ENCODE measurements at regions not wholly inside any gene's neighbourhood (a gene's known extent, or its start where the extent isn't known, plus 50 kb on each side); places are given as distances from the start of the nearest gene placed in this dataset.

DNA sequence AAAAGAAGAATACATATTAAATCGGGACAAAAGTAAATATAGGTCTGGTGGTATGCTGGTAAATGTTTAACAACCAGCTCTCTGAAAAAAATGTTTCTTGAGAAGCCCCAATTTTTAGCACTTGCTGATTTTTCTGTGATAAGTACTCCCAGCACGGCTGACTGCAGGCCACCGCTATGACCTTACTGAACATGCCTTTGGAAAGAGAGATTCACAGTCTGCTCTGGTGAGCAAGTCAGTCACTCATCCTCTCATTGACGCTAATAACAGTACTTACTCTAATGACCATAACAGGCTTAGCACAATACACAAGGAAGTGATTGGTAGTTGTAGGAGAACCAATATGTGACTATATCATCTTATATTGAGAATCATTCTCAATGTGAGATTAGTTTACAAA lies 98.9 kb upstream of the BLTP1 start (continued):
- TF ChIP-seq, protein P1, sequence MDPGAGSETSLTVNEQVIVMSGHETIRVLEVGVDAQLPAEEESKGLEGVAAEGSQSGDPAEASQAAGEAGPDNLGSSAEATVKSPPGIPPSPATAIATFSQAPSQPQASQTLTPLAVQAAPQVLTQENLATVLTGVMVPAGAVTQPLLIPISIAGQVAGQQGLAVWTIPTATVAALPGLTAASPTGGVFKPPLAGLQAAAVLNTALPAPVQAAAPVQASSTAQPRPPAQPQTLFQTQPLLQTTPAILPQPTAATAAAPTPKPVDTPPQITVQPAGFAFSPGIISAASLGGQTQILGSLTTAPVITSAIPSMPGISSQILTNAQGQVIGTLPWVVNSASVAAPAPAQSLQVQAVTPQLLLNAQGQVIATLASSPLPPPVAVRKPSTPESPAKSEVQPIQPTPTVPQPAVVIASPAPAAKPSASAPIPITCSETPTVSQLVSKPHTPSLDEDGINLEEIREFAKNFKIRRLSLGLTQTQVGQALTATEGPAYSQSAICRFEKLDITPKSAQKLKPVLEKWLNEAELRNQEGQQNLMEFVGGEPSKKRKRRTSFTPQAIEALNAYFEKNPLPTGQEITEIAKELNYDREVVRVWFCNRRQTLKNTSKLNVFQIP (CRISPR knock-in tag; IDR thresholded peaks at IDR 0.05; ENCODE audit: borderline replicate concordance, low read depth) = no peak
- TF ChIP-seq ZFP30 (CRISPR knock-in tag; IDR thresholded peaks at IDR 0.05) (no peak), PPARA (CRISPR knock-in tag; IDR thresholded peaks at IDR 0.05; ENCODE audit: borderline replicate concordance) (no peak), ZFP3 (CRISPR knock-in tag; IDR thresholded peaks at IDR 0.05) (no peak), GLIS3 (CRISPR knock-in tag; IDR thresholded peaks at IDR 0.05) (no peak), ISL1 (CRISPR knock-in tag; IDR thresholded peaks at IDR 0.05) (no peak)

DNA sequence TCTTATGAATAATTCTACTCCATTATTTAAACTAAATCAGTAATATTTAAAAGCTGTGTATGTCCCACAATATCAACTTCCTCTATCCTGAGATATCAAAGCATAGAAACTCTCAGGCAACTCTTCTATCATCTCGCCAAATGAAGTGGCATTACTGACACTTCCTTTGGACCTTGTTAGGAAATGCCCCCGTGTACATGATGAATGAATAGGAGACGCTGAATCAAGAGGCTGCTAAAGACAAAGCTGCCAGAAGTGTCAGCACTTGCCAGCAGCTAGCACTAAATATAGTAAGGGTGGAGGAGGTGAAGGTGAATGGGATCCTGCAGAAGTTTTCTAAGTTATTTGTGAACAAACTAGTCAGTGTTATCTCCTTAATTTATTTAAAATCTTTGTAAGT lies 99.5 kb upstream of the BLTP1 start:
- no peak for ATAC-seq
- TF ChIP-seq RARB (CRISPR knock-in tag; IDR thresholded peaks at IDR 0.05) (no peak), SNAI2 (CRISPR knock-in tag; IDR thresholded peaks at IDR 0.05) (no peak), ZNF8 (CRISPR knock-in tag; IDR thresholded peaks at IDR 0.05) (no peak), OSR1 (CRISPR knock-in tag; IDR thresholded peaks at IDR 0.05) (no peak), ISL1 (CRISPR knock-in tag; IDR thresholded peaks at IDR 0.05) (no peak), ZNF565 (CRISPR knock-in tag; conservative IDR thresholded peaks at IDR 0.05; ENCODE audit: low read depth) (no peak)
- TF ChIP-seq, protein P2, sequence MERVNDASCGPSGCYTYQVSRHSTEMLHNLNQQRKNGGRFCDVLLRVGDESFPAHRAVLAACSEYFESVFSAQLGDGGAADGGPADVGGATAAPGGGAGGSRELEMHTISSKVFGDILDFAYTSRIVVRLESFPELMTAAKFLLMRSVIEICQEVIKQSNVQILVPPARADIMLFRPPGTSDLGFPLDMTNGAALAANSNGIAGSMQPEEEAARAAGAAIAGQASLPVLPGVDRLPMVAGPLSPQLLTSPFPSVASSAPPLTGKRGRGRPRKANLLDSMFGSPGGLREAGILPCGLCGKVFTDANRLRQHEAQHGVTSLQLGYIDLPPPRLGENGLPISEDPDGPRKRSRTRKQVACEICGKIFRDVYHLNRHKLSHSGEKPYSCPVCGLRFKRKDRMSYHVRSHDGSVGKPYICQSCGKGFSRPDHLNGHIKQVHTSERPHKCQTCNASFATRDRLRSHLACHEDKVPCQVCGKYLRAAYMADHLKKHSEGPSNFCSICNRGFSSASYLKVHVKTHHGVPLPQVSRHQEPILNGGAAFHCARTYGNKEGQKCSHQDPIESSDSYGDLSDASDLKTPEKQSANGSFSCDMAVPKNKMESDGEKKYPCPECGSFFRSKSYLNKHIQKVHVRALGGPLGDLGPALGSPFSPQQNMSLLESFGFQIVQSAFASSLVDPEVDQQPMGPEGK (CRISPR knock-in tag; IDR thresholded peaks at IDR 0.05; ENCODE audit: borderline replicate concordance) = no peak
- TF ChIP-seq, protein P3, sequence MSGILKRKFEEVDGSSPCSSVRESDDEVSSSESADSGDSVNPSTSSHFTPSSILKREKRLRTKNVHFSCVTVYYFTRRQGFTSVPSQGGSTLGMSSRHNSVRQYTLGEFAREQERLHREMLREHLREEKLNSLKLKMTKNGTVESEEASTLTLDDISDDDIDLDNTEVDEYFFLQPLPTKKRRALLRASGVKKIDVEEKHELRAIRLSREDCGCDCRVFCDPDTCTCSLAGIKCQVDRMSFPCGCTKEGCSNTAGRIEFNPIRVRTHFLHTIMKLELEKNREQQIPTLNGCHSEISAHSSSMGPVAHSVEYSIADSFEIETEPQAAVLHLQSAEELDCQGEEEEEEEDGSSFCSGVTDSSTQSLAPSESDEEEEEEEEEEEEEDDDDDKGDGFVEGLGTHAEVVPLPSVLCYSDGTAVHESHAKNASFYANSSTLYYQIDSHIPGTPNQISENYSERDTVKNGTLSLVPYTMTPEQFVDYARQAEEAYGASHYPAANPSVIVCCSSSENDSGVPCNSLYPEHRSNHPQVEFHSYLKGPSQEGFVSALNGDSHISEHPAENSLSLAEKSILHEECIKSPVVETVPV (CRISPR knock-in tag; IDR thresholded peaks at IDR 0.05) = no peak
- TF ChIP-seq, protein P4, sequence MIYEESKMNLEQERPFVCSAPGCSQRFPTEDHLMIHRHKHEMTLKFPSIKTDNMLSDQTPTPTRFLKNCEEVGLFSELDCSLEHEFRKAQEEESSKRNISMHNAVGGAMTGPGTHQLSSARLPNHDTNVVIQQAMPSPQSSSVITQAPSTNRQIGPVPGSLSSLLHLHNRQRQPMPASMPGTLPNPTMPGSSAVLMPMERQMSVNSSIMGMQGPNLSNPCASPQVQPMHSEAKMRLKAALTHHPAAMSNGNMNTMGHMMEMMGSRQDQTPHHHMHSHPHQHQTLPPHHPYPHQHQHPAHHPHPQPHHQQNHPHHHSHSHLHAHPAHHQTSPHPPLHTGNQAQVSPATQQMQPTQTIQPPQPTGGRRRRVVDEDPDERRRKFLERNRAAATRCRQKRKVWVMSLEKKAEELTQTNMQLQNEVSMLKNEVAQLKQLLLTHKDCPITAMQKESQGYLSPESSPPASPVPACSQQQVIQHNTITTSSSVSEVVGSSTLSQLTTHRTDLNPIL (CRISPR knock-in tag; IDR thresholded peaks at IDR 0.05; ENCODE audit: low read depth) = no peak

DNA sequence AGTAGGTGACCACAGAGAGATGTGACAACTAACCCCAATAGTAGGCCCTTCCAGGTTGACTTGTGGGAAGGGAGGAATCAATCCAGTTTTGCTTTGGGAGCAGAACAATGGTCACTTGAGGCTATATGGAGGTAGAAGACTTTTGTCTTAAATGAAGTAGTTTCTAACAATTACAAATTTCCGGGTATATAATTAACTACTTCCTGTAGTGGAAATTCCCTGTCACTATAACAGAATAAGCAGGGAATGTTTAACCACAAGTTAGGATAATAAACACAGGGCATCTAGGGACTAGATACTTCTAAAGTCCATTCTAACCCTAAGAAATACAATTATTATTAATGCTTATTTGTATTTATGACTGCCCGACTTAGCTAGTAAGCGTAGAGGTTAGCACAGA lies 99.0 kb upstream of the TRPC3 start:
- no peak for ATAC-seq
- no peak for TF ChIP-seq RARB (CRISPR knock-in tag; IDR thresholded peaks at IDR 0.05)
- TF ChIP-seq ZNF8 (CRISPR knock-in tag; IDR thresholded peaks at IDR 0.05) = no peak
- TF ChIP-seq, protein P4 (CRISPR knock-in tag; IDR thresholded peaks at IDR 0.05; ENCODE audit: low read depth) = no peak
- no peak for TF ChIP-seq ZFP3 (CRISPR knock-in tag; IDR thresholded peaks at IDR 0.05)
- no peak for TF ChIP-seq ESRRG (CRISPR knock-in tag; IDR thresholded peaks at IDR 0.05)
- TF ChIP-seq ZC3H10 (CRISPR knock-in tag; IDR thresholded peaks at IDR 0.05) = no peak
- no peak for TF ChIP-seq PPARA (CRISPR knock-in tag; IDR thresholded peaks at IDR 0.05; ENCODE audit: borderline replicate concordance)
- TF ChIP-seq, protein P2 (CRISPR knock-in tag; IDR thresholded peaks at IDR 0.05; ENCODE audit: borderline replicate concordance) = no peak
- TF ChIP-seq BACH2 (CRISPR knock-in tag; IDR thresholded peaks at IDR 0.05; ENCODE audit: borderline replicate concordance) = no peak
